Lower leg skin (tissue), 3 donors: ENCODE measurements at regions not wholly inside any gene's neighbourhood (a gene's known extent, or its start where the extent isn't known, plus 50 kb on each side); places are given as distances from the start of the nearest gene placed in this dataset.
"Not testable (repeated sequence)": the region's sequence is repeated elsewhere in the genome, so short reads cannot be mapped to it uniquely, and the experiment has no call there.

ENCODE experiments used
- POLR2A ChIP-seq, 2 donors: fragments of 450-650 bp; IDR thresholded peaks; one replicate each; pipeline ENCODE4 v1.6.1; 2016 to 2017; ENCODE audit warnings: antibody characterized with exemption in 2 of 2, mild to moderate bottlenecking in 1 of 2, moderate library complexity in 1 of 2
- TF ChIP-seq, protein P1 (sequence below), 3 donors: fragments of 450-650 bp; IDR thresholded peaks; one replicate each; pipeline ENCODE4 v1.5.1; 2016; ENCODE audit warnings: antibody characterized with exemption in 3 of 3, mild to moderate bottlenecking in 3 of 3, moderate library complexity in 2 of 3

- TF ChIP-seq POLR2A (IDR thresholded peaks at IDR 0.05): not testable (repeated sequence)
- TF ChIP-seq, protein P1, sequence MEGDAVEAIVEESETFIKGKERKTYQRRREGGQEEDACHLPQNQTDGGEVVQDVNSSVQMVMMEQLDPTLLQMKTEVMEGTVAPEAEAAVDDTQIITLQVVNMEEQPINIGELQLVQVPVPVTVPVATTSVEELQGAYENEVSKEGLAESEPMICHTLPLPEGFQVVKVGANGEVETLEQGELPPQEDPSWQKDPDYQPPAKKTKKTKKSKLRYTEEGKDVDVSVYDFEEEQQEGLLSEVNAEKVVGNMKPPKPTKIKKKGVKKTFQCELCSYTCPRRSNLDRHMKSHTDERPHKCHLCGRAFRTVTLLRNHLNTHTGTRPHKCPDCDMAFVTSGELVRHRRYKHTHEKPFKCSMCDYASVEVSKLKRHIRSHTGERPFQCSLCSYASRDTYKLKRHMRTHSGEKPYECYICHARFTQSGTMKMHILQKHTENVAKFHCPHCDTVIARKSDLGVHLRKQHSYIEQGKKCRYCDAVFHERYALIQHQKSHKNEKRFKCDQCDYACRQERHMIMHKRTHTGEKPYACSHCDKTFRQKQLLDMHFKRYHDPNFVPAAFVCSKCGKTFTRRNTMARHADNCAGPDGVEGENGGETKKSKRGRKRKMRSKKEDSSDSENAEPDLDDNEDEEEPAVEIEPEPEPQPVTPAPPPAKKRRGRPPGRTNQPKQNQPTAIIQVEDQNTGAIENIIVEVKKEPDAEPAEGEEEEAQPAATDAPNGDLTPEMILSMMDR (IDR thresholded peaks at IDR 0.05): not testable (repeated sequence)
Measured at GRCh38 chr4:10388146-10388545, 69.1 kb downstream of the ZNF518B start.
